ENCODE measurements at regions not wholly inside any gene's neighbourhood (a gene's known extent, or its start where the extent isn't known, plus 50 kb on each side); places are given as distances from the start of the nearest gene placed in this dataset.

- ChIA-PET CTCF (interaction anchor here (0.6 to 0.7 kb wide), 2 partner anchors 10 to 34 kb away, joined by 3 read pairs; no protein-coding TSS in a partner anchor), POLR2A (no interaction called here)
- Histone ChIP-seq H3K4me1 (ENCODE audit: control insufficient read depth in 1 of 2, insufficient read depth in 2 of 2, low read depth in 1 of 2, low read length in 1 of 2) (peaks cover 0 to 4% of the 10 kb centered on the region in 2 experiments; a peak in 2 of 4 replicates), H3F3A (replicated peaks; ENCODE audit: insufficient read depth) (peaks cover 7% of the 10 kb centered on the region), H2AFZ (ENCODE audit: low read depth) (no peak overlapping the region), H3K27me3 (ENCODE audit: insufficient read depth) (no peaks in the 10 kb centered on the region), H3K4me2 (no peak overlapping the region), H3K4me3 (ENCODE audit: low read depth in 2 of 2, low read length in 1 of 2) (no peak overlapping the region), H3K9me2 (no peaks in the 10 kb centered on the region), H3K79me2 (ENCODE audit: insufficient read depth) (no peaks in the 10 kb centered on the region), H3K9me3 (0 out of 2 replicates have a peak, but pooled peaks cover 15% of the 10 kb centered on the region), H3K27ac (ENCODE audit: low read depth in 2 of 2, low read length in 1 of 2) (no peak overlapping the region), H4K20me1 (ENCODE audit: insufficient read depth) (no peaks in the 10 kb centered on the region), H3K36me3 (replicated peaks in 1 of 2; ENCODE audit: control insufficient read depth in 1 of 2, insufficient read depth in 2 of 2, low read length in 1 of 2) (peaks cover 0 to 5% of the 10 kb centered on the region in 2 experiments), H3K9ac (no peak overlapping the region)
- TF ChIP-seq EZH2phosphoT487 (IDR thresholded peaks at IDR 0.05; ENCODE audit: borderline replicate concordance, low read depth) (no peak), GATA2 (CRISPR knock-in tag; IDR thresholded peaks at IDR 0.05) (no peak), GABPA (IDR thresholded peaks at IDR 0.05; ENCODE audit: low read depth) (no peak), CTCF (IDR thresholded peaks at IDR 0.05) (no peak), EP300 (IDR thresholded peaks at IDR 0.05; ENCODE audit: borderline replicate concordance in 1 of 2, low read depth in 1 of 2, low read length in 1 of 2) (no peak), FOSL2 (IDR thresholded peaks at IDR 0.05; ENCODE audit: borderline replicate concordance, low read depth) (no peak), YY1 (IDR thresholded peaks at IDR 0.05; ENCODE audit: low read depth) (no peak), TAF1 (IDR thresholded peaks at IDR 0.05; ENCODE audit: borderline replicate concordance, low read depth, low read length) (no peak), TCF12 (IDR thresholded peaks at IDR 0.05) (no peak), ELF1 (IDR thresholded peaks at IDR 0.05) (no peak), FOXM1 (IDR thresholded peaks at IDR 0.05; ENCODE audit: low read depth) (no peak)
- TF ChIP-seq, protein P1, sequence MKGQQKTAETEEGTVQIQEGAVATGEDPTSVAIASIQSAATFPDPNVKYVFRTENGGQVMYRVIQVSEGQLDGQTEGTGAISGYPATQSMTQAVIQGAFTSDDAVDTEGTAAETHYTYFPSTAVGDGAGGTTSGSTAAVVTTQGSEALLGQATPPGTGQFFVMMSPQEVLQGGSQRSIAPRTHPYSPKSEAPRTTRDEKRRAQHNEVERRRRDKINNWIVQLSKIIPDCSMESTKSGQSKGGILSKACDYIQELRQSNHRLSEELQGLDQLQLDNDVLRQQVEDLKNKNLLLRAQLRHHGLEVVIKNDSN (IDR thresholded peaks at IDR 0.05; ENCODE audit: borderline replicate concordance, low read depth): no peak
- TF ChIP-seq, protein P2, sequence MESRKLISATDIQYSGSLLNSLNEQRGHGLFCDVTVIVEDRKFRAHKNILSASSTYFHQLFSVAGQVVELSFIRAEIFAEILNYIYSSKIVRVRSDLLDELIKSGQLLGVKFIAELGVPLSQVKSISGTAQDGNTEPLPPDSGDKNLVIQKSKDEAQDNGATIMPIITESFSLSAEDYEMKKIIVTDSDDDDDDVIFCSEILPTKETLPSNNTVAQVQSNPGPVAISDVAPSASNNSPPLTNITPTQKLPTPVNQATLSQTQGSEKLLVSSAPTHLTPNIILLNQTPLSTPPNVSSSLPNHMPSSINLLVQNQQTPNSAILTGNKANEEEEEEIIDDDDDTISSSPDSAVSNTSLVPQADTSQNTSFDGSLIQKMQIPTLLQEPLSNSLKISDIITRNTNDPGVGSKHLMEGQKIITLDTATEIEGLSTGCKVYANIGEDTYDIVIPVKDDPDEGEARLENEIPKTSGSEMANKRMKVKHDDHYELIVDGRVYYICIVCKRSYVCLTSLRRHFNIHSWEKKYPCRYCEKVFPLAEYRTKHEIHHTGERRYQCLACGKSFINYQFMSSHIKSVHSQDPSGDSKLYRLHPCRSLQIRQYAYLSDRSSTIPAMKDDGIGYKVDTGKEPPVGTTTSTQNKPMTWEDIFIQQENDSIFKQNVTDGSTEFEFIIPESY (IDR thresholded peaks at IDR 0.05; ENCODE audit: borderline replicate concordance, low read depth): no peak
- no peak for DNase-seq
- WGBS (ENCODE audit: low lambda C conversion rate): 86% methylated on average over 4 of the region's 4 CpGs
These were observed 61.9 kb upstream of the TNS3 start for GRCh38 chr7:47643716-47644400.

All from SK-N-SH (cell line).